HG03045 (cell line): ENCODE measurements at regions not wholly inside any gene's neighbourhood (a gene's known extent, or its start where the extent isn't known, plus 50 kb on each side); places are given as distances from the start of the nearest gene placed in this dataset.

Experiments used
- ATAC-seq: cut with Tn5 transposase; IDR thresholded peaks from one replicate; pipeline ENCODE4 v1.9.1; 2021; ENCODE audit warnings: mild to moderate bottlenecking, moderate library complexity; ENCODE audit not compliant: unreplicated experiment

GRCh38 chr20:10770753-10771152, 97.0 kb upstream of the JAG1 start:
- no peak for ATAC-seq

GRCh38 chr20:10771435-10772140, 97.8 kb upstream of the JAG1 start:
- ATAC-seq: no peak

- ATAC-seq: no peak
Observed at GRCh38 chr20:10774357-10774943, 100.7 kb upstream of the JAG1 start.

GRCh38 chr20:10777710-10778109, 103.9 kb upstream of the JAG1 start:
- no peak for ATAC-seq

GRCh38 chr20:10779911-10780310, 106.1 kb upstream of the JAG1 start:
- ATAC-seq: no peak

GRCh38 chr20:10780901-10781300, 107.1 kb upstream of the JAG1 start:
- no peak for ATAC-seq

GRCh38 chr20:10781526-10781925, 107.7 kb upstream of the JAG1 start:
- no peak for ATAC-seq

- ATAC-seq: no peak
Observed at GRCh38 chr20:10783707-10784553, 110.1 kb upstream of the JAG1 start.

GRCh38 chr20:10784554-10785183, 110.9 kb upstream of the JAG1 start:
- no peak for ATAC-seq

- ATAC-seq: no peak
Observed at GRCh38 chr20:10786678-10787077, 112.9 kb upstream of the JAG1 start.

GRCh38 chr20:10788055-10788454, 114.3 kb upstream of the JAG1 start:
- ATAC-seq: no peak

GRCh38 chr20:10788877-10789276, 115.1 kb upstream of the JAG1 start:
- ATAC-seq: no peak

- ATAC-seq: no peak
Observed at GRCh38 chr20:10789386-10789785, 115.6 kb upstream of the JAG1 start.

GRCh38 chr20:10790013-10790412, 116.2 kb upstream of the JAG1 start:
- ATAC-seq: no peak

GRCh38 chr20:10792291-10792690, 118.5 kb upstream of the JAG1 start:
- ATAC-seq: no peak

- ATAC-seq: no peak
Observed at GRCh38 chr20:10793766-10794165, 120.0 kb upstream of the JAG1 start.

- ATAC-seq: no peak
Observed at GRCh38 chr20:10794765-10795164, 121.0 kb upstream of the JAG1 start.

- no peak for ATAC-seq
Observed at GRCh38 chr20:10795286-10796026, 121.7 kb upstream of the JAG1 start.

GRCh38 chr20:10798811-10799210, 125.0 kb upstream of the JAG1 start:
- no peak for ATAC-seq

GRCh38 chr20:10799735-10800134, 125.9 kb upstream of the JAG1 start:
- no peak for ATAC-seq

- no peak for ATAC-seq
Observed at GRCh38 chr20:10800288-10800687, 126.5 kb upstream of the JAG1 start.
